LNCaP clone FGC (cell line): ENCODE measurements at regions not wholly inside any gene's neighbourhood (a gene's known extent, or its start where the extent isn't known, plus 50 kb on each side); places are given as distances from the start of the nearest gene placed in this dataset.
"Not testable (repeated sequence)": the region's sequence is repeated elsewhere in the genome, so short reads cannot be mapped to it uniquely, and the experiment has no call there.

ENCODE experiments used
- DNase-seq: peaks from one replicate; pipeline ENCODE4 v3.0.0-alpha.2; 2011; ENCODE audit warnings: low read depth
- H3K4me3 ChIP-seq: 2 replicates; pipeline ENCODE4 v1.5.1; 2011; ENCODE audit warnings: mild to moderate bottlenecking, low read depth, low read length, control low read depth
- TF ChIP-seq, protein P1 (sequence below): IDR thresholded peaks from 2 replicates; pipeline ENCODE4 v1.5.1; 2012; ENCODE audit warnings: mild to moderate bottlenecking; ENCODE audit not compliant: control insufficient read depth, insufficient read depth; ENCODE audit errors: extremely low read depth

DNA sequence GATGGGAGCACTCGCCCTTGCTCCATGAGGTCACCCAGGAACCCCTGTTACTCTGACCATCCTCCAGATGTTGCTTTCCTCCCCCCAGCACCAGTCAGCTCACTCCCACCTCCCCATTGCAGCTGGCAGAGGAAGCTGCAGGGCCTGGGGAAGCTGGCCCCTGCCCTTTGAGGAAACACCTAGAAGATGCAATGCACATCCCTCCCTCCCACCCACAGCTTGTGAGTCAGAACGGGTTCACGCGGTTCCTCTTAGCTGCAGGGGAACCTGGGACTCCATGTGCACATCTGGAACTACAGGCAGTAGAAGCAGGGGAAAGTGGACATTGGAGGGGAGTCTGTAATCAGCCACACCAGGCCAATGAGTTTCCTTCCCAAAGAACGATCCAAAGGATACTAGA, 96.9 kb downstream of the KATNIP start:
- TF ChIP-seq, protein P1, sequence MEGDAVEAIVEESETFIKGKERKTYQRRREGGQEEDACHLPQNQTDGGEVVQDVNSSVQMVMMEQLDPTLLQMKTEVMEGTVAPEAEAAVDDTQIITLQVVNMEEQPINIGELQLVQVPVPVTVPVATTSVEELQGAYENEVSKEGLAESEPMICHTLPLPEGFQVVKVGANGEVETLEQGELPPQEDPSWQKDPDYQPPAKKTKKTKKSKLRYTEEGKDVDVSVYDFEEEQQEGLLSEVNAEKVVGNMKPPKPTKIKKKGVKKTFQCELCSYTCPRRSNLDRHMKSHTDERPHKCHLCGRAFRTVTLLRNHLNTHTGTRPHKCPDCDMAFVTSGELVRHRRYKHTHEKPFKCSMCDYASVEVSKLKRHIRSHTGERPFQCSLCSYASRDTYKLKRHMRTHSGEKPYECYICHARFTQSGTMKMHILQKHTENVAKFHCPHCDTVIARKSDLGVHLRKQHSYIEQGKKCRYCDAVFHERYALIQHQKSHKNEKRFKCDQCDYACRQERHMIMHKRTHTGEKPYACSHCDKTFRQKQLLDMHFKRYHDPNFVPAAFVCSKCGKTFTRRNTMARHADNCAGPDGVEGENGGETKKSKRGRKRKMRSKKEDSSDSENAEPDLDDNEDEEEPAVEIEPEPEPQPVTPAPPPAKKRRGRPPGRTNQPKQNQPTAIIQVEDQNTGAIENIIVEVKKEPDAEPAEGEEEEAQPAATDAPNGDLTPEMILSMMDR, result no peak
- no peak for DNase-seq
- H3K4me3 ChIP-seq, result no peak overlapping the region

DNA sequence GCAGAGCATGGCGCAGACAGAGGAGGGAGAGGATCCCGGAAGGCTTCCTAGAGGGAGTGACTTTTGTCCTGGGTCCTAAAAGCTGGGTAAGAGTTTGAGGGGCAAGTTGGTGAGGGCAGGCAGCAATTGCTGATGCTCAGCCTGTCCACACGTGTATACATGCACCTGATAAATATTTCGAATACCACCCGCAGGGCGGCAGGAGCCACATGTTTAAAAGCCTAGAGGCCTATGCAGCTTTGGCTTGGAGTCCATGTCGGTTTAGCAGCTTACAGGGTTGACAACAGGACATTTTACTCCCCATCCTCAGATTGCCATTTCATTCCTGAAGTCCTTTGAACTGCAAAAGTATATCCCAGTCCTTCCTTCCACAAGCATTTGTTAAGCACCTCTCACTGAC, 99.1 kb downstream of the KATNIP start:
- no peak for DNase-seq
- TF ChIP-seq, protein P1, result no peak
- no peak overlapping the region for H3K4me3 ChIP-seq

DNA sequence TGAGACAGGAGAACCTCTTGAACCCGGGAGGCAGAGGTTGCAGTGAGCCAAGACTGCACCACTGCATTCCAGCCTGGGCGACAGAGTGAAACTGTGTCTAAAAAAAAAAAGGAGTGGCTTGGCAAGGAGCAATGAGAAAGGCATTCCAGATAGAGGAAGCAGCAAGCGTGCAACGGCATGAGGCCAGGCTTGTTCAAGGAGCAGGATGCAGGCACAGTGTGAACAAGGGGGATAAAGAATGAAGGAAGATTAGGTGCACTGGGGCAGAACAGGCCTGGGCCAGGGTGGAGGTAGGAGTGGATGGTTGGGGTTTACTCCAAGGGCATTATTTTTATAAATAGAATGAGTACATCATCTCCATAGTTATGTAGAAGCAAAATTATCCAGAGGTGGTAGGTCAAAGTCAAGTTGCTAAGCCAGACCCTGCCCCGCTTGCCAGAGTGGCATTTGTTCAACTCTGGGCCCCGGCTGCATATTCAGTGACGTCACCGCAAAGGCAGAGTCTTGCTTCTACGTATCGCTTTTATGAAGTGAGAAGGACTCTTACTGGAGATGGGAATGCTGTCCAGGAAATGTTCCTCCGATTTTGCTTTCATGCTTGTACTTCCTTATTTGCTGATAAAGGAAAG, 100.2 kb downstream of the KATNIP start:
- DNase-seq, result peak; percentile 91
- H3K4me3 ChIP-seq, result no peak overlapping the region
- TF ChIP-seq, protein P1, result no peak

DNA sequence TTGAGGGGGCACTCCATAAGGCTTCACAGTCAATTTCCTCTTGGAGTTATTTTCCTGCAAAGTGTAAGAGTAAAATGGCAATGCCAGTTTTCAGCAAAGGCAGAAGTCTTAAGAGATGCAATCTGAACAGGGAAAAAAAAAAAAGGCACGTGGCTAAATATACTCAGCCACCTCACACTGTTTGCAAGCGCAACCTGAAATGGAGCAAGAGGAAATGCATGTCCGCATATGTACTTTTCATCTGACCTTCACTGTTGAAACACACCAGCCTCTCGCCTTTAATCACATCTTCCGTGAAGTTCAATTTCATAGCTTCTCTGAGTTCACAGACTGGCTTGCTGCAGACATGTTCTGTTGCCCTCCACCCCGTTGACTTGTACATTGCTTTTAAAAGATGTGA, 101.4 kb downstream of the KATNIP start:
- H3K4me3 ChIP-seq, result no peak overlapping the region
- TF ChIP-seq, protein P1, result no peak
- no peak for DNase-seq

DNA sequence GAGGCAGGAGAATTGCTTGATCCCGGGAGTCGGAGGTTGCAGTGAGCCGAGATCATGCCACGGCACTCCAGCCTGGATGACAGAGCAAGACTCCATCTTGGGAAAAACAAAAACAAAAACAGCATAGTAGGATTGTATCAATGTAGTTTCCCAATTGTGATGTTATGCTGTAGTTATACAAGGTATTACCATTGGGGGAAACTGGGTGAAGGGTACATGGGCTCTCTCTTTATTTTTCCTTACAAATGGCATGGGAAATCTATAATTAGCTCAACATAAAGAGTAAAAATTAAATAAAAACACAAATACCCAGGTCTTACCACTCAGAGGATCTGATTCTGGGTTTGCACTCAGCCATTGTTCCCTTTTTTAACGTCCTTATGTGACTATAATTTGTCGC, 107.9 kb downstream of the KATNIP start:
- no peak overlapping the region for H3K4me3 ChIP-seq
- DNase-seq, result no peak
- TF ChIP-seq, protein P1, result no peak

DNA sequence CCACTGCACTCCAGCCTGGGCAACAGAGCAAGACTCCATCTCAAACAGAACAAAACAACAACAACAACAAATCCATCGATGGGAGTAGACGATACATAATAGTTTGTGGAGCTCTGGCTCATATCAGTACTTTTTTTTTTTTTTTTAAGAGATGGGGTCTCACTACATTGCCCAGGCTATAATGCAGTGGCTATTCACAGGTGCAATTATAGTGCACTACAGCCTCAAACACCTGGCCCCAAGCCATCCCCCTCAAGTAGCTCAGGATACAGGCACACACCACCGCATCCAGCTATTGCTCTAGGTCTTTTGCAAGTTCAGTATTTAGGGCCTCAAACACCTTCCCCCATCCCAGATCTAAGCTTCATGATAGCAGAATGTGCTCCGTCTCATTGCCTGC, 110.6 kb downstream of the KATNIP start:
- no peak for DNase-seq
- H3K4me3 ChIP-seq, result no peak overlapping the region
- TF ChIP-seq, protein P1, result no peak

DNA sequence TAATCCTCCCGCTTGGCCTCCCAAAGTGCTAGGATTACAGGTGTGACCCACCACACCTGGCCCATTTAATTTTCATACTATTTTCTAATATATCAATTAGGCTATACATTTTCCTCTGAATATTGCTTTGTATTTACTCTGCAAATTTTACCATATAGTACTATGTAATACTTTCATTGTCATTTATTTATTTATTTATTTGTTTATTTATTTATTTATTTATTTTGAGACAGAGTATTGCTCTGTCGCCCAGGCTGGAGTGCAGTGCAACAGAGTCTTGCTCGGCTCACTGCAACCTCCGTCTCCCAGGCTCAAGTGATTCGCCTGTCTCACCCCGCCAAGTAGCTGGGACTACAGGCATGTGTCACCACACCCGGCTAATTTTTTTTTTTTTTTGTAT, 113.3 kb downstream of the KATNIP start:
- H3K4me3 ChIP-seq, DNase-seq: not testable (repeated sequence)
